HepG2 (cell line): ENCODE measurements at regions not wholly inside any gene's neighbourhood (a gene's known extent, or its start where the extent isn't known, plus 50 kb on each side); places are given as distances from the start of the nearest gene placed in this dataset.

Experiments used
- ATAC-seq: fragments of 200-7000 bp; cut with Tn5 transposase; 3 replicates; pipeline ENCODE4 v1.9.1; 2020; ENCODE audit warnings: mild to moderate bottlenecking, moderate library complexity
- BruUV-seq: library from RNA; stranded (reverse); fragments of 400-500 nt; replicated peaks from 2 replicates; lab custom pipeline; 2021; lab: Mats Ljungman, UMichigan
- CTCF ChIA-PET: fragments of 300-600 bp; formaldehyde crosslinking; extraction: SDS; loops from one replicate; lab custom pipeline; 2021; ENCODE audit warnings: low total read pairs, inconsistent platforms, low intra/inter-chr PET ratio; lab: Yijun Ruan, JAX
- POLR2A ChIA-PET: fragments of 350-600 bp; sonication (Branson Sonifier 250); formaldehyde crosslinking; loops from one replicate; lab custom pipeline; 2020; ENCODE audit warnings: antibody characterized with exemption, inconsistent platforms; lab: Yijun Ruan, JAX
- DNase-seq: peaks from one replicate; pipeline ENCODE4 v3.0.0-alpha.2; 2015; ENCODE audit warnings: low spot score
- FAIRE-seq: peaks from 3 replicates; lab custom pipeline; 2011; peaks lifted over from hg19 to GRCh38; lab: Jason Lieb, UNC
- H2AFZ ChIP-seq: one replicate; pipeline ENCODE4 v1.6.1; 2011; ENCODE audit warnings: low read length, inconsistent platforms
- H3K27ac ChIP-seq: fragments of 300-600 bp; 3 replicates; pipeline ENCODE4 v1.8.0; 2011; ENCODE audit warnings: mixed run types, mild to moderate bottlenecking, mixed read lengths, low read length, inconsistent platforms; ENCODE audit not compliant: insufficient read depth; ENCODE audit errors: extremely low read length
- H3K27me3 ChIP-seq, 2 experiments: fragments of 200-600 bp in 1 of 2; 2 replicates in 1 of 2; 3 replicates in 1 of 2; pipeline versions ENCODE4 v1.6.0 to v1.8.0; 2011; ENCODE audit warnings: low read length in 2 of 2, mild to moderate bottlenecking in 2 of 2, moderate library complexity in 2 of 2, inconsistent platforms in 1 of 2; ENCODE audit not compliant: insufficient read depth in 2 of 2, control insufficient read depth in 1 of 2
- H3K36me3 ChIP-seq, 2 experiments: fragments of 200-600 bp in 1 of 2; replicated peaks in 1 of 2; 2 replicates in 1 of 2; 3 replicates in 1 of 2; pipeline versions ENCODE4 v1.5.1 to v1.8.0; 2011; ENCODE audit warnings: low read length in 2 of 2, inconsistent platforms in 1 of 2; ENCODE audit not compliant: insufficient read depth in 2 of 2, control insufficient read depth in 1 of 2
- H3K4me1 ChIP-seq: 2 replicates; pipeline ENCODE4 v1.5.1; 2012; ENCODE audit warnings: low read length, inconsistent platforms; ENCODE audit not compliant: insufficient read depth
- H3K4me2 ChIP-seq: 2 replicates; pipeline ENCODE4 v1.6.0; 2011; ENCODE audit warnings: low read depth, low read length, inconsistent platforms
- H3K4me3 ChIP-seq, 3 experiments: fragments of 200-600 bp in 1 of 3; sonication (generic), shearing (Covaris generic) in 1 of 3; replicated peaks in 1 of 3; 2 replicates each; pipeline ENCODE4 v1.5.1; 2011 to 2016; ENCODE audit warnings: low read length in 3 of 3, inconsistent platforms in 2 of 3, low read depth in 2 of 3, mild to moderate bottlenecking in 2 of 3, control low read depth in 1 of 3, mixed read lengths in 1 of 3; ENCODE audit not compliant: insufficient read depth in 1 of 3
- H3K79me2 ChIP-seq: one replicate; pipeline ENCODE4 v1.6.1; 2011; ENCODE audit warnings: low read length, inconsistent platforms; ENCODE audit not compliant: insufficient read depth
- H3K9ac ChIP-seq: 2 replicates; pipeline ENCODE4 v1.6.0; 2011; ENCODE audit warnings: mild to moderate bottlenecking, low read depth, low read length, inconsistent platforms; ENCODE audit not compliant: insufficient read depth
- H3K9me3 ChIP-seq: 2 replicates; pipeline ENCODE4 v1.5.1; 2012; ENCODE audit warnings: mild to moderate bottlenecking, low read length
- H4K20me1 ChIP-seq: 2 replicates; pipeline ENCODE4 v1.6.0; 2011; ENCODE audit warnings: inconsistent platforms, mild to moderate bottlenecking, low read length, moderate library complexity; ENCODE audit not compliant: insufficient read depth
- PHF20 ChIP-seq: sonication (generic); formaldehyde crosslinking; IDR thresholded peaks from 2 replicates; pipeline ENCODE4 v1.5.0; 2020; ENCODE audit warnings: mild to moderate bottlenecking, missing genetic modification reagents
- PRPF4 ChIP-seq: fragments of 200-400 bp; formaldehyde crosslinking; IDR thresholded peaks from 2 replicates; pipeline ENCODE4 v1.6.1; 2016; ENCODE audit warnings: low read length, low read depth; ENCODE audit not compliant: poor library complexity, severe bottlenecking
- TBX2 ChIP-seq: sonication (generic); formaldehyde crosslinking; IDR thresholded peaks from 2 replicates; pipeline ENCODE4 v1.5.0; 2020; ENCODE audit warnings: missing genetic modification reagents, mild to moderate bottlenecking, borderline replicate concordance
- XBP1 ChIP-seq: sonication (generic); formaldehyde crosslinking; IDR thresholded peaks from 2 replicates; pipeline ENCODE4 v1.5.0; 2020; ENCODE audit warnings: missing genetic modification reagents
- WGBS: methylation state at CpG from one replicate; pipeline ENCODE4 v1.1.6; 2017; ENCODE audit warnings: low lambda C conversion rate; 5-methylcytosine and 5-hydroxymethylcytosine counted together
- in situ Hi-C: cut with HindIII; loops from 2 replicates; pipeline ENCODE4 v1.10.0; 2017; ENCODE audit warnings: low pct_unique_long_range_greater_than_20kb; ENCODE audit not compliant: extremely low pct_ligation_motif_present
- intact Hi-C: fragments of 100-400 bp; cut with micrococcal nuclease; formaldehyde crosslinking; loops from one replicate; pipeline ENCODE4 v1.10.0; 2022; ENCODE audit not compliant: unreplicated experiment
- TF ChIP-seq, protein P1 (sequence below): IDR thresholded peaks from 2 replicates; pipeline ENCODE4 v1.4.0; 2020; ENCODE audit warnings: mild to moderate bottlenecking, missing genetic modification reagents

DNA sequence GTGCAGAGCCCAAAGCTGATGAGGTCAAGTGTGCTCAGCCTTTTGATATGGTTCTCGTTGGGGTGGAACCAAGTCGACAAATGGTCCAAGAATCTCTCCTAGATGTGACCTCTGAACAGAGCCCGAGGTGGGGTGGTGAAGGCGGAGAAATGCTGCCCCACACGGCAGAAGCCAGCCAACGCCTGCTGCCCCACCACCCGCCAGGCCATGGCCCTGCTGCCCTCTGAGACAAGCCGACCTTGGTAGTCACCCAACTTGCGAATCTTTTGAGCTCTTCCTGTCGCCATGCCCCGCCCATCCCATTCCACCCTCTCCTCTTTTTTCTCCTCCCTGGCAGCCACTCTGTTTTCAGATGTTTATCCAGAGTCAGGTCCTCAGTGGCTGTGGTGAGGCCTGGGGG lies 91.5 kb upstream of the EGFLAM start (continued):
- TF ChIP-seq, protein P1, sequence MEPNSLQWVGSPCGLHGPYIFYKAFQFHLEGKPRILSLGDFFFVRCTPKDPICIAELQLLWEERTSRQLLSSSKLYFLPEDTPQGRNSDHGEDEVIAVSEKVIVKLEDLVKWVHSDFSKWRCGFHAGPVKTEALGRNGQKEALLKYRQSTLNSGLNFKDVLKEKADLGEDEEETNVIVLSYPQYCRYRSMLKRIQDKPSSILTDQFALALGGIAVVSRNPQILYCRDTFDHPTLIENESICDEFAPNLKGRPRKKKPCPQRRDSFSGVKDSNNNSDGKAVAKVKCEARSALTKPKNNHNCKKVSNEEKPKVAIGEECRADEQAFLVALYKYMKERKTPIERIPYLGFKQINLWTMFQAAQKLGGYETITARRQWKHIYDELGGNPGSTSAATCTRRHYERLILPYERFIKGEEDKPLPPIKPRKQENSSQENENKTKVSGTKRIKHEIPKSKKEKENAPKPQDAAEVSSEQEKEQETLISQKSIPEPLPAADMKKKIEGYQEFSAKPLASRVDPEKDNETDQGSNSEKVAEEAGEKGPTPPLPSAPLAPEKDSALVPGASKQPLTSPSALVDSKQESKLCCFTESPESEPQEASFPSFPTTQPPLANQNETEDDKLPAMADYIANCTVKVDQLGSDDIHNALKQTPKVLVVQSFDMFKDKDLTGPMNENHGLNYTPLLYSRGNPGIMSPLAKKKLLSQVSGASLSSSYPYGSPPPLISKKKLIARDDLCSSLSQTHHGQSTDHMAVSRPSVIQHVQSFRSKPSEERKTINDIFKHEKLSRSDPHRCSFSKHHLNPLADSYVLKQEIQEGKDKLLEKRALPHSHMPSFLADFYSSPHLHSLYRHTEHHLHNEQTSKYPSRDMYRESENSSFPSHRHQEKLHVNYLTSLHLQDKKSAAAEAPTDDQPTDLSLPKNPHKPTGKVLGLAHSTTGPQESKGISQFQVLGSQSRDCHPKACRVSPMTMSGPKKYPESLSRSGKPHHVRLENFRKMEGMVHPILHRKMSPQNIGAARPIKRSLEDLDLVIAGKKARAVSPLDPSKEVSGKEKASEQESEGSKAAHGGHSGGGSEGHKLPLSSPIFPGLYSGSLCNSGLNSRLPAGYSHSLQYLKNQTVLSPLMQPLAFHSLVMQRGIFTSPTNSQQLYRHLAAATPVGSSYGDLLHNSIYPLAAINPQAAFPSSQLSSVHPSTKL, result no peak

DNA sequence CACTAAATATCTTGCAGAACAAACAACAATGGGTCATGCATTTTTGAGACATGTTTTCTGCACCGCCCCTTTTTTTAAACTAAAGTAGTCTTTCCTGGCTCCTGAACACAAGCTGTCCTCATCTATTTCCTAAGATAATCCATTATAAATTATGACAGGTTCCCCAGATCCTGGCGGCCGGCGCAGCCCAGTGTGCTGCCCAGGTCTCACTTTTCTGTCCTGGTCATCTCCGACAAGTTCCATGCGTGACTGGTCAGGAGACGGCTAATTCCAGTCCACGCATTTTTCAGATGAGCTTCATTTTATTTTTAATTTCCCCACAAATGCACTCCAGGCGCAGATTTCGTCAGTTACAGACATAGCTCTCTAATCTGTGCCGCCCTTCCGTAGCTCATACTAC lies 92.9 kb upstream of the EGFLAM start:
- Histone ChIP-seq H3K36me3 (no peaks in the 10 kb centered on the region), H2AFZ (no peak overlapping the region), H3K27me3 (no peaks in the 10 kb centered on the region), H3K4me1 (peaks cover 33% of the 10 kb centered on the region), H4K20me1 (no peaks in the 10 kb centered on the region), H3K9ac (no peak overlapping the region), H3K4me3 (no peak overlapping the region), H3K4me2 (no peak overlapping the region), H3K27ac (peak overlapping the region; percentile 93), H3K79me2 (no peaks in the 10 kb centered on the region), H3K9me3 (peaks cover 4% of the 10 kb centered on the region; the same call in 1 of the 2 replicates)
- ChIA-PET CTCF (no interaction called here), POLR2A (interaction anchor here (0.8 kb wide), 1 partner anchor 17 kb away, joined by 3 read pairs; no protein-coding TSS in a partner anchor)
- no peak for TF ChIP-seq XBP1
- TF ChIP-seq TBX2, result 0 out of 2 replicates have a peak, but pooled peaks have one; percentile 1
- TF ChIP-seq PHF20, result no peak
- peak; percentile 73 for TF ChIP-seq PRPF4
- BruUV-seq, result no TSS peak
- 98% methylated on average over 12 of the region's 12 CpGs for WGBS
- ATAC-seq (no peak), DNase-seq (no peak), FAIRE-seq (no peak)
- in situ Hi-C loops (no loop called here), intact Hi-C loops (loop anchor here (2.0 to 10.0 kb wide), 2 partner anchors 17 to 141 kb away; no protein-coding TSS in a partner anchor)
